ENCODE measurements at regions not wholly inside any gene's neighbourhood (a gene's known extent, or its start where the extent isn't known, plus 50 kb on each side); places are given as distances from the start of the nearest gene placed in this dataset.

Small RNA genes lying in the stretch of these regions (small RNA-seq; reads per million reads assigned to genes)
- gene RF00003, result 14.6 reads per million, percentile 96 among the genes with 10 or more reads in this experiment
